OCI-LY1 (cell line): ENCODE measurements at regions not wholly inside any gene's neighbourhood (a gene's known extent, or its start where the extent isn't known, plus 50 kb on each side); places are given as distances from the start of the nearest gene placed in this dataset.

Experiments
- CTCF ChIP-seq: fragments of 200-600 bp; sonication (generic), shearing (Covaris generic); IDR thresholded peaks from 2 replicates; pipeline ENCODE4 v1.5.1; 2017; ENCODE audit warnings: mild to moderate bottlenecking, antibody characterized with exemption, low read length, moderate library complexity, mixed read lengths
- EZH2 ChIP-seq: fragments of 200-600 bp; sonication (generic), shearing (Covaris generic); IDR thresholded peaks from 2 replicates; pipeline ENCODE4 v1.8.0; 2017; ENCODE audit warnings: borderline replicate concordance, mixed run types, mild to moderate bottlenecking, antibody characterized with exemption, low read length, moderate library complexity, mixed read lengths

GRCh38 chr5:125480911-125481310 is 734.5 kb upstream of the ZNF608 start:
- TF ChIP-seq CTCF (no peak), EZH2 (no peak)
